Lung (tissue), 11 donors: ENCODE measurements at regions not wholly inside any gene's neighbourhood (a gene's known extent, or its start where the extent isn't known, plus 50 kb on each side); places are given as distances from the start of the nearest gene placed in this dataset.

Experiments
- ATAC-seq: fragments of 200-7000 bp; cut with Tn5 transposase; one replicate; pipeline ENCODE4 v1.9.1; 2020; ENCODE audit warnings: moderate number of reproducible peaks; ENCODE audit not compliant: insufficient read depth, low FRiP score
- DNase-seq, 3 donors: peaks; one replicate each; pipeline ENCODE4 v3.0.0-alpha.2; 2013 to 2017
- H3K27ac ChIP-seq, 2 donors: one replicate each; pipeline ENCODE4 v1.5.1; 2013; ENCODE audit warnings: mild to moderate bottlenecking in 2 of 2, moderate library complexity in 2 of 2, control low read depth in 1 of 2, inconsistent platforms in 1 of 2, low read depth in 1 of 2, low read length in 1 of 2
- H3K27me3 ChIP-seq, 3 donors: one replicate each; pipeline ENCODE4 v1.5.1; 2013; ENCODE audit warnings: low read length in 2 of 3; ENCODE audit not compliant: control insufficient read depth in 3 of 3, insufficient read depth in 3 of 3
- H3K36me3 ChIP-seq, 4 donors: one replicate each; pipeline ENCODE4 v1.5.1; 2013; ENCODE audit warnings: low read length in 4 of 4, mild to moderate bottlenecking in 1 of 4, moderate library complexity in 1 of 4; ENCODE audit not compliant: control insufficient read depth in 4 of 4, insufficient read depth in 4 of 4
- H3K4me1 ChIP-seq, 5 donors: one replicate each; pipeline ENCODE4 v1.5.1; 2013; ENCODE audit warnings: low read length in 5 of 5, mild to moderate bottlenecking in 2 of 5, moderate library complexity in 1 of 5; ENCODE audit not compliant: control insufficient read depth in 5 of 5, insufficient read depth in 5 of 5
- H3K4me3 ChIP-seq: one replicate; pipeline ENCODE4 v1.5.1; 2013; ENCODE audit warnings: mild to moderate bottlenecking, control low read depth, moderate library complexity
- H3K9ac ChIP-seq, 2 donors: one replicate each; pipeline ENCODE4 v1.5.1; 2013; ENCODE audit warnings: low read length in 2 of 2, control low read depth in 1 of 2; ENCODE audit not compliant: insufficient read depth in 1 of 2
- H3K9me3 ChIP-seq, 4 donors: one replicate each; pipeline ENCODE4 v1.5.1; 2013; ENCODE audit warnings: low read length in 3 of 4, mild to moderate bottlenecking in 1 of 4, moderate library complexity in 1 of 4; ENCODE audit not compliant: control insufficient read depth in 4 of 4, insufficient read depth in 3 of 4
- CTCF ChIP-seq: IDR thresholded peaks from 2 replicates; pipeline ENCODE4 v1.5.1; 2012; ENCODE audit warnings: mild to moderate bottlenecking; ENCODE audit errors: control extremely low read depth, extremely low read depth
- WGBS, 2 donors: extraction: QIAGEN DNeasy Blood & Tissue Kit; methylation state at CpG; one replicate each; pipeline ENCODE4 v1.1.7; 2013; 5-methylcytosine and 5-hydroxymethylcytosine counted together
- donor health status: control.
- donor health status: control.
- donor health status: Bipolar disorder and iron deficiency.
- donor health status: healthy.
- donor health status: DM: yes; HTN: yes; CAD: no.

DNA sequence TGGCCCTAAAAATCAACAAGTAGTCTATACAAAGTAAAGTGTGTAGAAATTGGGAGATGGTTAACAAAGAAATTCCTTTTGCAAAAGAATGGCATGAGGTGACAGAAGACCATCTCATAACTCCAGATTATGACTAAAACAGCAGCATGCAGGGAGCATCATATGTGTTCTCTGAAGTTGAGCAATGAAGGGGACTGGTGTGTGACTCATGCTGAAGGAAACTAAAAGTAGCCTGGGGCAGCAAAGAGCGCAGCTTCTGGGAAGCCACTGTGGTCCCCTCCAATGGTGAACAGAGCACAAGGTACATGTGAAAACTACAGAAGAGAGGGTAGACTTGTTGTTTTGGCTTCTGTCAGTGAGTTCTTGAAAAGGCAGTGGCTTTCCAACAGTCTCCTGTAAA lies 133.4 kb downstream of the MACC1 start:
- WGBS, 2 donors: 95 to 100% methylated on average over 1 of the region's 1 CpG
- no peak for DNase-seq

GRCh38 chr7:20079080-20079479 lies 138.1 kb downstream of the MACC1 start:
- Histone ChIP-seq H3K9ac (no peak overlapping the region), H3K4me3 (no peak overlapping the region), H3K27ac (no peak overlapping the region), H3K4me1 (peaks cover 0 to 17% (median 0%) of the 10 kb centered on the region in 5 donors), H3K9me3 (no peaks in the 10 kb centered on the region), H3K36me3 (no peaks in the 10 kb centered on the region), H3K27me3 (no peaks in the 10 kb centered on the region)
- DNase-seq (no peak), ATAC-seq (no peak)
- no peak for TF ChIP-seq CTCF

More for the DNA sequence above, 133.4 kb downstream of the MACC1 start:
- Histone ChIP-seq H3K4me3 (no peak overlapping the region), H3K27me3 (no peaks in the 10 kb centered on the region), H3K36me3 (no peaks in the 10 kb centered on the region), H3K9ac (no peak overlapping the region), H3K9me3 (no peaks in the 10 kb centered on the region), H3K4me1 (no peaks in the 10 kb centered on the region), H3K27ac (no peak overlapping the region)
- no peak for TF ChIP-seq CTCF
- ATAC-seq: peak; percentile 74

GRCh38 chr7:20076835-20077234 lies 140.3 kb downstream of the MACC1 start:
- Histone ChIP-seq H3K4me1 (peaks cover 0 to 17% (median 0%) of the 10 kb centered on the region in 5 donors), H3K27ac (no peak overlapping the region), H3K36me3 (no peaks in the 10 kb centered on the region), H3K4me3 (no peak overlapping the region), H3K9ac (no peak overlapping the region), H3K27me3 (no peaks in the 10 kb centered on the region), H3K9me3 (no peaks in the 10 kb centered on the region)
- no peak for DNase-seq
- no peak for ATAC-seq
- no peak for TF ChIP-seq CTCF
- 86% methylated on average over 2 of the region's 2 CpGs for WGBS, 2 donors
